ENCODE measurements at regions not wholly inside any gene's neighbourhood (a gene's known extent, or its start where the extent isn't known, plus 50 kb on each side); places are given as distances from the start of the nearest gene placed in this dataset.

GRCh38 chrX:26651755-26652154, 435.8 kb downstream of the MAGEB5 start:
- TF ChIP-seq EZH2 (IDR thresholded peaks at IDR 0.05; ENCODE audit: low read length, unreplicated experiment) (no peak), CTCF (conservative IDR thresholded peaks at IDR 0.05; ENCODE audit: low read depth, low read length) (peak; percentile 52; the same call in 1 of the 2 replicates), EZH2phosphoT487 (IDR thresholded peaks at IDR 0.05; ENCODE audit: borderline replicate concordance, low read length) (no peak)
- CTCF ChIA-PET, result no interaction called here
- no peak overlapping the region for H2AFZ ChIP-seq (ENCODE audit: low read length)
- no peaks in the 10 kb centered on the region for H3K36me3 ChIP-seq (ENCODE audit: low read depth, low read length)
- DNase-seq (peak; percentile 26), ATAC-seq (no peak)
- H3K9ac ChIP-seq (ENCODE audit: low read length), result no peak overlapping the region
- POLR2A ChIA-PET (ENCODE audit: unreplicated experiment), result no interaction called here
- BruUV-seq (replicated peaks), result no TSS peak
- H3K4me3 ChIP-seq (ENCODE audit: low read length), result no peak overlapping the region
- H3K9me3 ChIP-seq (ENCODE audit: low read length), result no peaks in the 10 kb centered on the region
- H3K27ac ChIP-seq (ENCODE audit: low read length), result no peak overlapping the region
- no peaks in the 10 kb centered on the region for H3K9me2 ChIP-seq (replicated peaks; ENCODE audit: low read length)
- no peaks in the 10 kb centered on the region for H3F3A ChIP-seq (ENCODE audit: low read length, unreplicated experiment)
- H4K20me1 ChIP-seq (ENCODE audit: low read length), result no peaks in the 10 kb centered on the region
- no peaks in the 10 kb centered on the region for H3K79me2 ChIP-seq (ENCODE audit: low read length)
- H3K4me2 ChIP-seq (ENCODE audit: low read length), result no peak overlapping the region
- no peaks in the 10 kb centered on the region for H3K27me3 ChIP-seq (ENCODE audit: low read length)
- H3K4me1 ChIP-seq (ENCODE audit: insufficient read depth, low read length), result no peaks in the 10 kb centered on the region
- intact Hi-C loops (cut with micrococcal nuclease), result no loop called here

- BruUV-seq (replicated peaks), result no TSS peak
- no peak overlapping the region for H2AFZ ChIP-seq (ENCODE audit: low read length)
- H3K4me3 ChIP-seq (ENCODE audit: low read length), result no peak overlapping the region
- DNase-seq, result peak; percentile 51
- H3F3A ChIP-seq (ENCODE audit: low read length, unreplicated experiment), result no peaks in the 10 kb centered on the region
- no peaks in the 10 kb centered on the region for H3K79me2 ChIP-seq (ENCODE audit: low read length)
- no peaks in the 10 kb centered on the region for H3K4me1 ChIP-seq (ENCODE audit: insufficient read depth, low read length)
- no peaks in the 10 kb centered on the region for H3K9me3 ChIP-seq (ENCODE audit: low read length)
- ATAC-seq, result no peak
- no peaks in the 10 kb centered on the region for H3K27me3 ChIP-seq (ENCODE audit: low read length)
- ChIA-PET POLR2A (ENCODE audit: unreplicated experiment) (no interaction called here), CTCF (no interaction called here)
- H3K4me2 ChIP-seq (ENCODE audit: low read length), result no peak overlapping the region
- no peaks in the 10 kb centered on the region for H3K9me2 ChIP-seq (replicated peaks; ENCODE audit: low read length)
- intact Hi-C loops (cut with micrococcal nuclease), result no loop called here
- no peaks in the 10 kb centered on the region for H4K20me1 ChIP-seq (ENCODE audit: low read length)
- H3K36me3 ChIP-seq (ENCODE audit: low read depth, low read length), result no peaks in the 10 kb centered on the region
- TF ChIP-seq EZH2 (IDR thresholded peaks at IDR 0.05; ENCODE audit: low read length, unreplicated experiment) (no peak), CTCF (conservative IDR thresholded peaks at IDR 0.05; ENCODE audit: low read depth, low read length) (peak; percentile 56)
- H3K27ac ChIP-seq (ENCODE audit: low read length), result no peak overlapping the region
- H3K9ac ChIP-seq (ENCODE audit: low read length), result no peak overlapping the region
Observed at GRCh38 chrX:26649534-26649933, 433.6 kb downstream of the MAGEB5 start.

GRCh38 chrX:26631385-26631784, 415.4 kb downstream of the MAGEB5 start:
- BruUV-seq (replicated peaks), result no TSS peak
- Histone ChIP-seq H3K9me2 (replicated peaks; ENCODE audit: low read length) (no peaks in the 10 kb centered on the region), H3K27me3 (ENCODE audit: low read length) (no peaks in the 10 kb centered on the region), H3K79me2 (ENCODE audit: low read length) (no peaks in the 10 kb centered on the region), H3K4me1 (ENCODE audit: insufficient read depth, low read length) (no peaks in the 10 kb centered on the region), H3K27ac (ENCODE audit: low read length) (no peak overlapping the region), H3K36me3 (ENCODE audit: low read depth, low read length) (no peaks in the 10 kb centered on the region), H3K4me2 (ENCODE audit: low read length) (no peak overlapping the region), H3K9ac (ENCODE audit: low read length) (no peak overlapping the region), H4K20me1 (ENCODE audit: low read length) (no peaks in the 10 kb centered on the region), H3F3A (ENCODE audit: low read length, unreplicated experiment) (no peaks in the 10 kb centered on the region), H3K9me3 (ENCODE audit: low read length) (no peaks in the 10 kb centered on the region; the same call in 1 of the 2 replicates), H2AFZ (ENCODE audit: low read length) (no peak overlapping the region), H3K4me3 (ENCODE audit: low read length) (no peak overlapping the region)
- TF ChIP-seq EZH2 (IDR thresholded peaks at IDR 0.05; ENCODE audit: low read length, unreplicated experiment) (no peak), CTCF (conservative IDR thresholded peaks at IDR 0.05; ENCODE audit: low read depth, low read length) (no peak), EZH2phosphoT487 (IDR thresholded peaks at IDR 0.05; ENCODE audit: borderline replicate concordance, low read length) (no peak)
- ChIA-PET CTCF (no interaction called here), POLR2A (ENCODE audit: unreplicated experiment) (no interaction called here)
- ATAC-seq (no peak), DNase-seq (no peak)
- intact Hi-C loops (cut with micrococcal nuclease), result no loop called here

Measured in PC-3 (cell line).